RWPE1 (cell line): ENCODE measurements at regions not wholly inside any gene's neighbourhood (a gene's known extent, or its start where the extent isn't known, plus 50 kb on each side); places are given as distances from the start of the nearest gene placed in this dataset.

Source experiments
- CTCF ChIA-PET: fragments of 350-600 bp; sonication (Branson Sonifier 250); formaldehyde crosslinking; extraction: SDS; loops from one replicate; lab custom pipeline; 2021; lab: Yijun Ruan, JAX
- POLR2A ChIA-PET: fragments of 400-600 bp; formaldehyde crosslinking; extraction: SDS; loops from one replicate; lab custom pipeline; 2020; ENCODE audit warnings: antibody characterized with exemption; ENCODE audit not compliant: low non-redundant PET; lab: Yijun Ruan, JAX
- DNase-seq: peaks from one replicate; pipeline ENCODE4 v3.0.0; 2012; ENCODE audit warnings: low spot score
- H3K27ac ChIP-seq: fragments of 450-650 bp; 2 replicates; pipeline ENCODE4 v1.5.1; 2017
- TF ChIP-seq, protein P1 (sequence below): fragments of 450-650 bp; conservative IDR thresholded peaks from 2 replicates; pipeline ENCODE4 v1.5.1; 2017; ENCODE audit warnings: low read depth, mild to moderate bottlenecking

DNA sequence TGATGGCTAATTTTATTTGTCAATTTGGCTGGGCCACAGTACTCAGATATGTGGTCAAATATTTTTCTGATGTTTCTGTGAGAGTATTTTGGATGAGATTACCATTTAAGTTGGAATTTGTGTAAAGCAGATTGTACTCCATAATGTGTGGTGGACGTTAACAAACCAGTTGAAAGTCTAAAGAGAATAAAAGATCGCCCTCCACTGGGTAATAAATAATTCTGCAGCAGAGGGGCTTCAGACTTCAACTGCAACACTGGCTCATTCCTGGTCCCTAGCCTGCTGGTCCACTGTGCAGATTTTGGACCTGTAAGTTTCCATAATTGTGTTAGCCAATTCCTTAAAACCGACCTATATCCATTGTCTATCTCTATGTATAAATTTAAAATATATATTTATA is 540.3 kb downstream of the PCDH18 start:
- TF ChIP-seq, protein P1, sequence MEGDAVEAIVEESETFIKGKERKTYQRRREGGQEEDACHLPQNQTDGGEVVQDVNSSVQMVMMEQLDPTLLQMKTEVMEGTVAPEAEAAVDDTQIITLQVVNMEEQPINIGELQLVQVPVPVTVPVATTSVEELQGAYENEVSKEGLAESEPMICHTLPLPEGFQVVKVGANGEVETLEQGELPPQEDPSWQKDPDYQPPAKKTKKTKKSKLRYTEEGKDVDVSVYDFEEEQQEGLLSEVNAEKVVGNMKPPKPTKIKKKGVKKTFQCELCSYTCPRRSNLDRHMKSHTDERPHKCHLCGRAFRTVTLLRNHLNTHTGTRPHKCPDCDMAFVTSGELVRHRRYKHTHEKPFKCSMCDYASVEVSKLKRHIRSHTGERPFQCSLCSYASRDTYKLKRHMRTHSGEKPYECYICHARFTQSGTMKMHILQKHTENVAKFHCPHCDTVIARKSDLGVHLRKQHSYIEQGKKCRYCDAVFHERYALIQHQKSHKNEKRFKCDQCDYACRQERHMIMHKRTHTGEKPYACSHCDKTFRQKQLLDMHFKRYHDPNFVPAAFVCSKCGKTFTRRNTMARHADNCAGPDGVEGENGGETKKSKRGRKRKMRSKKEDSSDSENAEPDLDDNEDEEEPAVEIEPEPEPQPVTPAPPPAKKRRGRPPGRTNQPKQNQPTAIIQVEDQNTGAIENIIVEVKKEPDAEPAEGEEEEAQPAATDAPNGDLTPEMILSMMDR = no peak

DNA sequence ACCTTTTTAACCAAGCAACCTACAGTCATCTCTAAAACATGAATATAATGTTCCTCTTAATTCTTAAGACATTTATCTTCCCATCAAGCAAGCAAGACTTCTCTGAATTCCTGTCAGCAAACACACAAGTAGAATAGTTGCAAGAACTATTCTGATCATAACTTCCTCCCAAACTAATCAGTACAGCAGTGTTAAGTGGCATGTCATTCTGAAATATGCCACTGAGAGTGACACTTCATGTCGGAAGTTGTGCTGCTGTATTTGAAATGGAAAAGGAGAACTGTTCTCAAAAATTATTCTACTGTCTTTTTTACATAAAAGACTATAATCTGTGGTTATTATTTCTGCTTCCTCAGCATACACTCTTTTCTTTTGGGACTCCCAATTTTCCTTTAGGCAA is 546.6 kb downstream of the PCDH18 start:
- H3K27ac ChIP-seq = no peak overlapping the region
- ChIA-PET POLR2A (no interaction called here), CTCF (no interaction called here)
- TF ChIP-seq, protein P1 = no peak
- DNase-seq = no peak

More for the DNA sequence above, 540.3 kb downstream of the PCDH18 start:
- H3K27ac ChIP-seq = no peak overlapping the region
- no peak for DNase-seq
- ChIA-PET CTCF (no interaction called here), POLR2A (no interaction called here)

DNA sequence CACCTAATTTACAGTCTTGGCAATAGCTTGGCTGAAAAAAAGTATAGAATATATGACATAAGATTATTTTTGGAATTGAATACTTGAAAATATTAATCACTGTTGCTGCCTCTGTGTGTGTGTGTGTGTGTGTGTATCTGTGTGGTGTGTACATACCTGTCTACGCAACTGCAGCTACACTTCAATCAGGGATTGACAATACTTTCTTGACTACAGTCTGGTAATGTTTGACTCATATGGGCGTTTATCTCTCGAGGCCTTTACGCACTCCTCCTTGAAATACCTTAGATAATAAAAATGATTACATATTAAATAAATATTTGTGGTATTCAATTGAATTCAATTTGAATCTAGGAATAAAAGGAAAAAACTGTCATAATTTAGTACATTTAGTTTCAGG is 565.2 kb downstream of the PCDH18 start:
- DNase-seq = no peak
- H3K27ac ChIP-seq = no peak overlapping the region
- CTCF ChIA-PET = interaction anchor here (0.6 kb wide), 1 partner anchor 112 kb away, joined by 3 read pairs; no protein-coding TSS in a partner anchor
- POLR2A ChIA-PET = no interaction called here
- TF ChIP-seq, protein P1 = no peak

DNA sequence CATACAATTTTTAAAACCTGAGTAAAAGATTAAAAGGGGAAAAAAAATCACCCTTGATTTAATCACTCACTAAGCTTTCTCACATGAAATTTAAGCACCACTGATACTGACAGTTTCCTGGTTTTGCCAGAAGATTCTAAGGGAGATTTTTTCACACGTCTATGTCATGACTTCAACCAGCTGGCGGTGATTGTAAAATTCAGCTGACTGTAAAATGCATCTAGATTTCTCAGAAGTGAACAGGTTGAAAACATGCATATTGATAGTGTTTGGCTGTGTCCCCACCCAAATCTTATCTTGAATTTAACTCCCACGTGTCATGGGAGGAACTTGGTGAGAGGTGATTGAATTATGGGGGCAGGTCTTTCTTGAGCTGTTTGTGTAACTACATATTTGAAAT is 566.8 kb downstream of the PCDH18 start:
- POLR2A ChIA-PET = no interaction called here
- DNase-seq = no peak
- TF ChIP-seq, protein P1 = no peak
- CTCF ChIA-PET = no interaction called here
- no peak overlapping the region for H3K27ac ChIP-seq

DNA sequence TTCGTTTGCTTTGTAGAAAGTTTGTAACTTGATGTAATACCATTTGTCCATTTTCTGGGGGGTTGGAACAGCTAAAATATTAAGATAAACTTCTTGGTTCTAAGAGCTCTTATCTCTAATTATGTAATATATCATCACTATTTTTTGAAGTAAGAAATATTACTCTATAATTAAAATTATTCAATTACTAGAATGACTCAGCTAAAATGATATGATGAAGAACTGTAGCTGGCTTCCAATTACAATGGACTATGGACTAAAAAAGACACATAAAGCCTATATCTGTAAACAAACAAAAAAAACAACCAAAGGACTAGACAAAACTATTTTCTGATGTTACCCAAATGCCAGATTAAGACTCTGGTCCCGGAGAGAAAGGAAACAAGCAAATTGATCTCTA is 569.4 kb downstream of the PCDH18 start:
- TF ChIP-seq, protein P1 = no peak
- no peak for DNase-seq
- no peak overlapping the region for H3K27ac ChIP-seq
- CTCF ChIA-PET = no interaction called here
- POLR2A ChIA-PET = interaction anchor here (0.6 kb wide), 1 partner anchor 30 kb away, joined by 4 read pairs; no protein-coding TSS in a partner anchor

DNA sequence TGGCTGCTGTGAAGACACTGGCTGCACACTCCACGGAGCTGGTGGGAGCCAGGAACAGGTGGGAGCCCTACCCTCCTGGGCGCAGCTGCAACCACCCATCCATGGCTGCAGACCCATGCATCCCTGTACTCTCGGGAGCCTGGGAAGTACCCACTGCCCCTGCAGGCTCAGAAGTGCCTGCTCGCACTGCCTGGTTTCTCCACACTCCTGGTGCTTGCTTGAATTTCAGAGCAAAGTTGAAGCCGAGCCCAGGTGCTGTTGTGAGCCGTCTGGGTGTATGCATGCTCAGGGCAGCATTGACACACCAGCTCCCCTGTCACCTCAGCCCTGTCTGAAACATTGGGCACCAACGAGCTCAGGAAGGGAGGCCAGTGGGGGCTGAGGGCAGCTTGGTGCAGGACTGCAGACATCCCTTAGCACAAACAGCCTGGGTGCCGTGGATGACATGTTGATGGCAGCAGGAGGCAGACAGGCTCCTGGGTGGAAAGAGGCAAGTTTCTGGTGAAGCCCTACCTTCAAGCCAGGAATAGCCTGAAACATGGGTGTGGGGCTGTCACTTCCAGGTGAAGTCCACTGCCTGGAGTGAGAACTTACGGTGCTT is 585.9 kb downstream of the PCDH18 start:
- no peak for DNase-seq
- CTCF ChIA-PET = no interaction called here
- POLR2A ChIA-PET = no interaction called here
- H3K27ac ChIP-seq = no peak overlapping the region
- TF ChIP-seq, protein P1 = no peak
